SH-SY5Y (cell line): ENCODE measurements at regions not wholly inside any gene's neighbourhood (a gene's known extent, or its start where the extent isn't known, plus 50 kb on each side); places are given as distances from the start of the nearest gene placed in this dataset.

ENCODE experiments used
- GATA2 ChIP-seq: IDR thresholded peaks from 2 replicates; pipeline ENCODE4 v1.6.1; 2011; ENCODE audit warnings: mild to moderate bottlenecking, low read depth, low read length
- GATA3 ChIP-seq: IDR thresholded peaks from 2 replicates; pipeline ENCODE4 v1.6.1; 2011; ENCODE audit warnings: low read depth, mild to moderate bottlenecking, low read length, moderate library complexity

- TF ChIP-seq GATA2, result no peak
- TF ChIP-seq GATA3, result no peak
Observed at GRCh38 chr14:40987481-40987880, 619.2 kb upstream of the LRFN5 start.
